ENCODE measurements at regions not wholly inside any gene's neighbourhood (a gene's known extent, or its start where the extent isn't known, plus 50 kb on each side); places are given as distances from the start of the nearest gene placed in this dataset.

- TF ChIP-seq ZBTB11 (CRISPR knock-in tag; IDR thresholded peaks at IDR 0.05) (peak in 1 of 3 experiments; percentile 79; a peak in 2 of 6 replicates), HDAC2 (IDR thresholded peaks at IDR 0.05) (peak; percentile 98), FOXM1 (IDR thresholded peaks at IDR 0.05; ENCODE audit: low read depth) (peak; percentile 62; the same call in 1 of the 2 replicates), FOXM1 (CRISPR knock-in tag; IDR thresholded peaks at IDR 0.05; ENCODE audit: low read depth) (0 out of 2 replicates have a peak, but pooled peaks have one; percentile 36), MTA1 (IDR thresholded peaks at IDR 0.05; ENCODE audit: borderline replicate concordance) (0 out of 2 replicates have a peak, but pooled peaks have one; percentile 32), PRDM10 (IDR thresholded peaks at IDR 0.05; ENCODE audit: partially characterized antibody) (peak; percentile 69), SMARCA4 (IDR thresholded peaks at IDR 0.05) (peak; percentile 93)
Observed at GRCh38 chr5:82356808-82357671, 78.9 kb upstream of the RPS23 start (continued).
